ENCODE measurements at regions not wholly inside any gene's neighbourhood (a gene's known extent, or its start where the extent isn't known, plus 50 kb on each side); places are given as distances from the start of the nearest gene placed in this dataset.

DNA sequence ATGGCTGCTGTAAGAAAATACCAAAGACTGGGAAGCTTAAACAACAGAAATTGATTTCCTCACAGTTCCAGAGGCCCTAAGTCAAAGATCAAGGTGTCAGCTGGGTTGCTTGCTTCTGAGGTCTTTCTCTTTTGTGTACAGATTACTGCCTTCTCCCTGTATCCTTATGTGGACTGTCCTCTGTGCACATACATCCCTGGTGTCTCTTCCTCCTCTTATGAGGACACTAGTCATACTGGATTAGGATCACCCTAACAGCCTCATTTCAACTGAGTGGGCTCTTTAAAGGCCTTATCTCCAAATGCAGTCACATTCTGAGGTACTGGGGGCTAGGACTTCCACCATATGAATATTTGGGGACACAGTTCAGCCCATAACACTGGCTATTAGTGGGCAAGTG, 130.0 kb upstream of the DTNBP1 start:
- H3K4me3 ChIP-seq (ENCODE audit: low read length): no peak overlapping the region
- H4K20me1 ChIP-seq (ENCODE audit: low read length): no peaks in the 10 kb centered on the region
- no peaks in the 10 kb centered on the region for H3K36me3 ChIP-seq (ENCODE audit: low read depth, low read length)
- H3K9ac ChIP-seq (ENCODE audit: low read length): no peak overlapping the region
- ChIA-PET CTCF (no interaction called here), POLR2A (ENCODE audit: unreplicated experiment) (no interaction called here)
- H3K79me2 ChIP-seq (ENCODE audit: low read length): no peaks in the 10 kb centered on the region
- no peaks in the 10 kb centered on the region for H3F3A ChIP-seq (ENCODE audit: low read length, unreplicated experiment)
- TF ChIP-seq EZH2 (IDR thresholded peaks at IDR 0.05; ENCODE audit: low read length, unreplicated experiment): no peak
- TF ChIP-seq EZH2phosphoT487 (IDR thresholded peaks at IDR 0.05; ENCODE audit: borderline replicate concordance, low read length): no peak
- TF ChIP-seq, protein P1, sequence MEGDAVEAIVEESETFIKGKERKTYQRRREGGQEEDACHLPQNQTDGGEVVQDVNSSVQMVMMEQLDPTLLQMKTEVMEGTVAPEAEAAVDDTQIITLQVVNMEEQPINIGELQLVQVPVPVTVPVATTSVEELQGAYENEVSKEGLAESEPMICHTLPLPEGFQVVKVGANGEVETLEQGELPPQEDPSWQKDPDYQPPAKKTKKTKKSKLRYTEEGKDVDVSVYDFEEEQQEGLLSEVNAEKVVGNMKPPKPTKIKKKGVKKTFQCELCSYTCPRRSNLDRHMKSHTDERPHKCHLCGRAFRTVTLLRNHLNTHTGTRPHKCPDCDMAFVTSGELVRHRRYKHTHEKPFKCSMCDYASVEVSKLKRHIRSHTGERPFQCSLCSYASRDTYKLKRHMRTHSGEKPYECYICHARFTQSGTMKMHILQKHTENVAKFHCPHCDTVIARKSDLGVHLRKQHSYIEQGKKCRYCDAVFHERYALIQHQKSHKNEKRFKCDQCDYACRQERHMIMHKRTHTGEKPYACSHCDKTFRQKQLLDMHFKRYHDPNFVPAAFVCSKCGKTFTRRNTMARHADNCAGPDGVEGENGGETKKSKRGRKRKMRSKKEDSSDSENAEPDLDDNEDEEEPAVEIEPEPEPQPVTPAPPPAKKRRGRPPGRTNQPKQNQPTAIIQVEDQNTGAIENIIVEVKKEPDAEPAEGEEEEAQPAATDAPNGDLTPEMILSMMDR (conservative IDR thresholded peaks at IDR 0.05; ENCODE audit: low read depth, low read length): no peak
- peaks cover 7% of the 10 kb centered on the region for H3K4me1 ChIP-seq (ENCODE audit: insufficient read depth, low read length)
- no peaks in the 10 kb centered on the region for H3K9me3 ChIP-seq (ENCODE audit: low read length)
- H3K4me2 ChIP-seq (ENCODE audit: low read length): peak overlapping the region; percentile 28; the same call in 1 of the 2 replicates
- no peak overlapping the region for H2AFZ ChIP-seq (ENCODE audit: low read length)
- no peaks in the 10 kb centered on the region for H3K27me3 ChIP-seq (ENCODE audit: low read length)
- no peaks in the 10 kb centered on the region for H3K9me2 ChIP-seq (replicated peaks; ENCODE audit: low read length)
- H3K27ac ChIP-seq (ENCODE audit: low read length): no peak overlapping the region
- intact Hi-C loops (cut with micrococcal nuclease): no loop called here
- DNase-seq: no peak
- no TSS peak for BruUV-seq (replicated peaks)
- no peak for ATAC-seq

GRCh38 chr6:15791448-15792181, 128.8 kb upstream of the DTNBP1 start:
- Histone ChIP-seq H3K79me2 (ENCODE audit: low read length) (no peaks in the 10 kb centered on the region), H3K4me3 (ENCODE audit: low read length) (no peak overlapping the region), H3K36me3 (ENCODE audit: low read depth, low read length) (no peaks in the 10 kb centered on the region), H3K9me2 (replicated peaks; ENCODE audit: low read length) (no peaks in the 10 kb centered on the region), H3K9ac (ENCODE audit: low read length) (no peak overlapping the region), H3K4me1 (ENCODE audit: insufficient read depth, low read length) (peaks cover 7% of the 10 kb centered on the region), H3F3A (ENCODE audit: low read length, unreplicated experiment) (no peaks in the 10 kb centered on the region), H3K27ac (ENCODE audit: low read length) (no peak overlapping the region), H2AFZ (ENCODE audit: low read length) (no peak overlapping the region), H3K9me3 (ENCODE audit: low read length) (no peaks in the 10 kb centered on the region), H4K20me1 (ENCODE audit: low read length) (no peaks in the 10 kb centered on the region), H3K4me2 (ENCODE audit: low read length) (no peak overlapping the region), H3K27me3 (ENCODE audit: low read length) (no peaks in the 10 kb centered on the region)
- POLR2A ChIA-PET (ENCODE audit: unreplicated experiment): no interaction called here
- DNase-seq (no peak), ATAC-seq (no peak)
- TF ChIP-seq, protein P1 (conservative IDR thresholded peaks at IDR 0.05; ENCODE audit: low read depth, low read length): no peak
- TF ChIP-seq EZH2phosphoT487 (IDR thresholded peaks at IDR 0.05; ENCODE audit: borderline replicate concordance, low read length) (no peak), EZH2 (IDR thresholded peaks at IDR 0.05; ENCODE audit: low read length, unreplicated experiment) (no peak)
- intact Hi-C loops (cut with micrococcal nuclease): no loop called here
- CTCF ChIA-PET: interaction anchor here (0.6 kb wide), 1 partner anchor 22 kb away, joined by 4 read pairs; no protein-coding TSS in a partner anchor
- BruUV-seq (replicated peaks): no TSS peak

DNA sequence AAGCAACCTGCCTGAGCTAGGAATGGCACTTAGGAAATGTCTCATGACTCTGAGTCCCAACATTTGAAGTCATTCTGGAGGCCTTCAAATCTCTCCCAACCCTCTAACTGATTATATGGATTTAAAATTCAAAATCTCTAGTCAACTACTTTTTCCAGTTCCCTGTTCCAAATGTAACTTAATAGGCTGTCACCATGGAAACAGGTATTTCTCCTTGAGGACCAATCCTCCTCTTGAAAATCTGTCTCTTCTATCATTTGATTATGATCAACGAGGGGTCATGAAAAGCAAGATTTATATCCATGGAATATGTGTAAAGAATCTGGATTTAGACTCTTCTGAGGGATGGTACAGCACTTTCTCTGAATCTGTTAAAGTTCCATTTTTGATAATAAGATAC, 127.3 kb upstream of the DTNBP1 start:
- Histone ChIP-seq H3K27me3 (ENCODE audit: low read length) (no peaks in the 10 kb centered on the region), H4K20me1 (ENCODE audit: low read length) (no peaks in the 10 kb centered on the region), H3K9me3 (ENCODE audit: low read length) (no peaks in the 10 kb centered on the region), H3F3A (ENCODE audit: low read length, unreplicated experiment) (no peaks in the 10 kb centered on the region), H3K4me1 (ENCODE audit: insufficient read depth, low read length) (peaks cover 7% of the 10 kb centered on the region), H3K36me3 (ENCODE audit: low read depth, low read length) (no peaks in the 10 kb centered on the region), H3K4me3 (ENCODE audit: low read length) (no peak overlapping the region), H3K79me2 (ENCODE audit: low read length) (no peaks in the 10 kb centered on the region), H3K4me2 (ENCODE audit: low read length) (no peak overlapping the region), H3K9me2 (replicated peaks; ENCODE audit: low read length) (no peaks in the 10 kb centered on the region), H3K9ac (ENCODE audit: low read length) (no peak overlapping the region), H2AFZ (ENCODE audit: low read length) (no peak overlapping the region), H3K27ac (ENCODE audit: low read length) (no peak overlapping the region)
- CTCF ChIA-PET: no interaction called here
- DNase-seq (no peak), ATAC-seq (no peak)
- intact Hi-C loops (cut with micrococcal nuclease): no loop called here
- TF ChIP-seq EZH2 (IDR thresholded peaks at IDR 0.05; ENCODE audit: low read length, unreplicated experiment) (no peak), EZH2phosphoT487 (IDR thresholded peaks at IDR 0.05; ENCODE audit: borderline replicate concordance, low read length) (no peak)
- TF ChIP-seq, protein P1 (conservative IDR thresholded peaks at IDR 0.05; ENCODE audit: low read depth, low read length): no peak
- POLR2A ChIA-PET (ENCODE audit: unreplicated experiment): no interaction called here
- BruUV-seq (replicated peaks): no TSS peak
